AG10803 (cell line): ENCODE measurements at regions not wholly inside any gene's neighbourhood (a gene's known extent, or its start where the extent isn't known, plus 50 kb on each side); places are given as distances from the start of the nearest gene placed in this dataset.

ENCODE experiments used
- DNase-seq: peaks from one replicate; pipeline ENCODE4 v3.0.0; 2010; ENCODE audit warnings: low read depth
- H3K4me3 ChIP-seq: 2 replicates; pipeline ENCODE4 v1.5.1; 2011; ENCODE audit warnings: mild to moderate bottlenecking, low read length, control low read depth
- CTCF ChIP-seq: conservative IDR thresholded peaks from 2 replicates; pipeline ENCODE4 v1.5.1; 2011; ENCODE audit warnings: mild to moderate bottlenecking, low read length, control low read depth, inconsistent platforms

DNA sequence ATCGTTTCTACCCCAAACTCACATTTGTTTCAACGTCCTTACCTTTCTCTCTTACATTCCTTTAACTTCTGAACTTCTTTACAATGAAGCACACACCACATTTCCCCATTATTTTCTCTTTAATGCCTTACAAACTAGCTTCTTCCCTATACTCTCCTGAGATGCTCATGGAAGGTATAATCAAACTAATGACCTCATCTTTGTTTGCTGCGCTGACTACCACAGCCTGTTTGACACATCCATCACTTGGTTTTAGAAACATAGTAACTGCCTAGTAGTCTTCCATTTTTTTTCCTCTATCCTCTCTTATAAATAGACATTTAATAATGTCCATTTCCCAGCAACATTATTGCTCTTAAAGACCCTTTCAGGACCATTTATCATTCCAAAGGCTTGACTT lies 230.5 kb upstream of the LRTM1 start:
- DNase-seq = no peak
- TF ChIP-seq CTCF = no peak
- no peak overlapping the region for H3K4me3 ChIP-seq

DNA sequence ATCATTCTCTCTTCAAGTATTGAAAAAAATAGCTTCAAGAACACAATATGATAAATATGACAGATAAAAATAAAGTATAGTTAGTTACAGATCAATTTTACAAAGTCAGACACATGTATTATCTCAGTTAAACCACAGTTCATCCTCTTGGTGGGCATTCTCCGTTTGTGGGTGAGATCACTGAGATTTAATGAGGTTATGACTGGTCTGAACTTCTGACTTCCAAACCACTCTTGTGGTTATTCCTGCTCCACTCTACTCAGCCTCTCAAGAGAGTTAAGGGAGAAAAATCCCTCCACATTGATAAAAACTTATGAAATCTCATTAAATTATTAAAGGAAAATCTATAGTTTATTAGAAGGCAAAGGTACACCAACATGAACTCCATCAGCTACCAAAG lies 229.9 kb upstream of the LRTM1 start:
- peak; percentile 59 for DNase-seq
- no peak for TF ChIP-seq CTCF
- H3K4me3 ChIP-seq = no peak overlapping the region

DNA sequence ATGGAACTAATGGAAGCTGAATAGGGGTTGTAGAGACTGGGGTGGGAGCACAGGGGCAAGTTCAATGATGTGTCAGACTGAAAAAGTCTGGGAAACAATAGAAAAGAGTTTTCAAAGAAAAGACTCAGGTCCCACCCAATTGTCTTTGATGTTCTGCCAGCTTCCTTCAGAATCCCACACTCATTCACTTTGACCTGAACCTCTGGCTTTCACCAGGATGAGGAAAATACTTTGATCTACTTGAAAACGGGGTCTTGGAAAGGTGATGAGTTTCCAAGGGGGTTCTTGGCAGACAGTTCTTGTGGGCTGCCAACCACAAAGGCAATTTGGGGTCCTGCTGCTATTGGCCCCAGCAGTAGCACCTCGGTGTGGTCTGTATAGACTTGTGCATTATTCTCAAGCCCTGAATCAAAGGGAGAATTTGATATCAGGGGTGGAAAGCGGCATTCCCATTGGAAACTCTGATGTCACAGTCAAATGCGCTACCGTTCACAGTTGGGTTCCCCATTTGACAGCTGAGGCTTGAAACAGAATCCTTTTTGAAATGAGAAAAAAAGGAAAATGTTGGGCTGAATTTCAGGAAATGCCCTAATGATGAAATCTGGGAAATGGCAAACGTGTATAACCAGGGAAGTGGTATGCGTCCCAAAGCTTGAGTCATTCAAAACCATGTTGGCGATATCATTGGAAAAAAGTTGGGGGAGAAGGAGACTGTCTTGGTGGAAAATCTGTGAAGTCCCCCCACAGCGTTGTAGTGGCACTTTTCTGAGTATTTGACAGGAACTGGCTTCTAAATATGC lies 229.2 kb upstream of the LRTM1 start:
- no peak for DNase-seq
- H3K4me3 ChIP-seq = no peak overlapping the region
- TF ChIP-seq CTCF = no peak

DNA sequence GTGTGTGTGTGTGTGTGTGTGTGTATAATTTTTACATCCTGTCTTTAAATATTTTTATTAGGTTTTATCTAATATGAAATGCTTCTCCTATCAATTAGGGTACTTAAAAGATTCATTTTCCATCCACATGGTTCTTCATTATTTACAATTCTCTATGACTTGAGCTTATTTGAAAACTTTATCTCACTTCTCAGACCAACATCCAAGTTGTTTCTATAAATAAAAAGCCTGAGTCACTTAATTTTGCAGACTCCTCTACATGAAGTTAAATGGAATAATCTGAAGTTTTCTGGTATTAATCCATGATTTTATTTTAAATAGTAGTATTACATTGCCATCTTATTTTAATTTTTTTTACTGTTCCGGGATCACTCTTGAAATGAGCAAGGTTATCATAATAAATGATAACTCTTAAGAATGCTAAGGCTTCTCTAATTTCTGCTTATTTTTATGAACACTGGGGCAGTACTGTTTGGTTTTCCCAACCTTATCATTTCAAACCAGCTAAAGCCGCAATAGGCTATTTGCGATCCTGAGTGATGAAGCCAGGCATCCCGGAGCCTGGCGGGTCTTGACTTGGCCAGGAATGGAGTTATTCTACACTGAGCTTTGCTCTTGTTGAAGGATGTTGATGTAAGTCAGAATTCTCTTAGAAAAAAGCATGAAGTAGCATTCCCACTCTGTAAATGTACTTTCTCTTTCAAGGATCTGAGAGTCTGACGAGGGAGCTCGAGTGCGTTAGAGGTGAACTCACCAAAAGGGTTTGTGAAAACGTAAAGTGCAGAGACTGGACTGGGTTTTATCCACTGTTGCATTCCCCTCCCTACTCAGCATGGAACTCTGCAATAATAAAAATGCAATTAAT lies 220.2 kb upstream of the LRTM1 start:
- no peak for TF ChIP-seq CTCF
- DNase-seq = no peak
- no peak overlapping the region for H3K4me3 ChIP-seq

GRCh38 chr3:55147406-55147805 lies 219.5 kb upstream of the LRTM1 start:
- no peak for DNase-seq
- TF ChIP-seq CTCF = no peak
- no peak overlapping the region for H3K4me3 ChIP-seq

- no peak for TF ChIP-seq CTCF
- H3K4me3 ChIP-seq = no peak overlapping the region
- no peak for DNase-seq
These were observed 218.4 kb upstream of the LRTM1 start for GRCh38 chr3:55146216-55146615.
